Thoracic aorta (tissue), 2 donors: ENCODE measurements at regions not wholly inside any gene's neighbourhood (a gene's known extent, or its start where the extent isn't known, plus 50 kb on each side); places are given as distances from the start of the nearest gene placed in this dataset.

Source experiments
- ATAC-seq: fragments of 150-250 bp; one replicate; pipeline ENCODE4 v1.8.0; 2017; ENCODE audit warnings: low read depth; ENCODE audit not compliant: insufficient number of reproducible peaks, low FRiP score
- DNase-seq: peaks from one replicate; pipeline ENCODE4 v3.0.0-alpha.2; 2020; ENCODE audit warnings: low spot score
- H3K27ac ChIP-seq, 2 donors: fragments of 200-600 bp; sonication (generic); 1 replicate in 1 of 2; 2 replicates in 1 of 2; pipeline ENCODE4 v1.5.1; 2016; ENCODE audit warnings: mild to moderate bottlenecking in 2 of 2, moderate library complexity in 2 of 2
- H3K27me3 ChIP-seq: fragments of 200-600 bp; sonication (generic); replicated peaks from 2 replicates; pipeline ENCODE4 v1.6.0; 2016; ENCODE audit warnings: mild to moderate bottlenecking; ENCODE audit not compliant: insufficient read depth
- H3K36me3 ChIP-seq: fragments of 200-600 bp; sonication (generic); one replicate; pipeline ENCODE4 v1.5.1; 2016
- H3K4me1 ChIP-seq, 2 donors: fragments of 200-600 bp; sonication (generic); 1 replicate in 1 of 2; 2 replicates in 1 of 2; pipeline versions ENCODE4 v1.5.1 to v1.6.0; 2016; ENCODE audit warnings: low read depth in 2 of 2, mild to moderate bottlenecking in 1 of 2; ENCODE audit not compliant: control insufficient read depth in 1 of 2
- H3K4me3 ChIP-seq: fragments of 200-600 bp; sonication (generic); 2 replicates; pipeline ENCODE4 v1.5.1; 2016; ENCODE audit warnings: mild to moderate bottlenecking
- H3K9me3 ChIP-seq: fragments of 200-600 bp; sonication (generic); 2 replicates; pipeline ENCODE4 v1.5.1; 2016
- TF ChIP-seq, protein P1 (sequence below): fragments of 200-600 bp; sonication (generic); IDR thresholded peaks from one replicate; pipeline ENCODE4 v1.5.1; 2019; ENCODE audit warnings: antibody characterized with exemption

DNA sequence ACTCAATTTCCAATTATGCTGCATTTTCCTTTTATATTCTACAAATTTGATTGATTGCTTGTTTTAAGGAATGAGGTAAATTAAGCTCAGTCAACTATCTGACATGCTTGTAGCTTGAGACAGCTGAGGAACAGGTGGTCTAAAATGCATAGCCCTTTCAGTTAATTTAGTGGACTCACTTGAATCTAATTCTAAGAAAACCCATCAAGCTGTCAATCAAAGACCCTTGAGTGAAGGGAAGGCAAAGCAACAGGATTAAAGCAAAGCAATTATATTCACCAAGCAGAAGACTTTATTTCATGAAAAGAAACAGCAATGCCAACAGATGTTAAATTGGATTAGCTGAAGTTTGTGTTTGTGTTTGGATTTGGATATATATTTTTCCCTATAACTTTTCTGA is 228.5 kb downstream of the ARPP21 start:
- Histone ChIP-seq H3K27me3 (no peaks in the 10 kb centered on the region), H3K4me3 (no peak overlapping the region), H3K9me3 (no peaks in the 10 kb centered on the region), H3K4me1 (no peaks in the 10 kb centered on the region), H3K27ac (no peak overlapping the region), H3K36me3 (no peaks in the 10 kb centered on the region)
- ATAC-seq (no peak), DNase-seq (no peak)
- TF ChIP-seq, protein P1, sequence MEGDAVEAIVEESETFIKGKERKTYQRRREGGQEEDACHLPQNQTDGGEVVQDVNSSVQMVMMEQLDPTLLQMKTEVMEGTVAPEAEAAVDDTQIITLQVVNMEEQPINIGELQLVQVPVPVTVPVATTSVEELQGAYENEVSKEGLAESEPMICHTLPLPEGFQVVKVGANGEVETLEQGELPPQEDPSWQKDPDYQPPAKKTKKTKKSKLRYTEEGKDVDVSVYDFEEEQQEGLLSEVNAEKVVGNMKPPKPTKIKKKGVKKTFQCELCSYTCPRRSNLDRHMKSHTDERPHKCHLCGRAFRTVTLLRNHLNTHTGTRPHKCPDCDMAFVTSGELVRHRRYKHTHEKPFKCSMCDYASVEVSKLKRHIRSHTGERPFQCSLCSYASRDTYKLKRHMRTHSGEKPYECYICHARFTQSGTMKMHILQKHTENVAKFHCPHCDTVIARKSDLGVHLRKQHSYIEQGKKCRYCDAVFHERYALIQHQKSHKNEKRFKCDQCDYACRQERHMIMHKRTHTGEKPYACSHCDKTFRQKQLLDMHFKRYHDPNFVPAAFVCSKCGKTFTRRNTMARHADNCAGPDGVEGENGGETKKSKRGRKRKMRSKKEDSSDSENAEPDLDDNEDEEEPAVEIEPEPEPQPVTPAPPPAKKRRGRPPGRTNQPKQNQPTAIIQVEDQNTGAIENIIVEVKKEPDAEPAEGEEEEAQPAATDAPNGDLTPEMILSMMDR, result no peak

DNA sequence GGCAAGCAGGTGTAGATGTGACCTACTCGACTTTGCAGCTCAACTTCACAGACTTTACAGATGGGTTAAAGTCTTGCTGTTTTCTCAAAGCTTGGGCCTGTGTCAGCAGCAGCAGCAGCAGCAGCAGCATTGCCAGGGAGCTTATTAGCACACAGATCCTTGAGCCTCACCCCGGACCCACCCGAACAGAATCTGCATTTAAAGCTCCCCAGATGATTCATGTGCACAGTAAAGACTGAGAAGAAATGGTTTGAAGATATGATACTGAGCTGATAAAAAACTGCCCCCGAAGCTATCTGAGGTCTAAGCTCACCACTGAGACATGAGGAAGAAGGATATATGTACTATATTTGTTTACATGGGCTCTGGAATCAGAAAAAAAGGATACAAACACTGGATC is 231.7 kb downstream of the ARPP21 start:
- Histone ChIP-seq H3K4me1 (no peaks in the 10 kb centered on the region), H3K27me3 (no peaks in the 10 kb centered on the region), H3K36me3 (no peaks in the 10 kb centered on the region), H3K27ac (no peak overlapping the region), H3K9me3 (no peaks in the 10 kb centered on the region), H3K4me3 (no peak overlapping the region)
- TF ChIP-seq, protein P1, result no peak
- ATAC-seq (no peak), DNase-seq (no peak)

DNA sequence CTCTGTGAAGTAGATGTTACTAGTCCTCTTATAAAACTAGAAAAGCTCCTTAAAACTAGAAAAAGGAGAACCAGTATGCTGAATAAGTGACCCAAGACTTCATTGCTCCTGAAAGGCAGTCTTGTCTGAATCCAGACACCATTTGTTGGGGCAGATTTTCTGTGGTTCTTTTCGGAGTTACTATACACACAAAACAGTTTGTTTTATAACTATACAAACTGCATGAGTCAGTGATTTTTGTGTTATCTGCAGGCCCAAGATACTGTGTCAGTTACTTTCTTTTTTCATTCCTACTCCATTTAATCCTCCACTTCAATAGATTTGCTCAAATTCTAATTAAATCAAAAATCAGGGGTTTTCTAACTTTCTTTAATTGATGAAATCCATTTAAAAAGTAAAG is 244.6 kb downstream of the ARPP21 start:
- no peak for ATAC-seq
- Histone ChIP-seq H3K4me3 (no peak overlapping the region), H3K36me3 (no peaks in the 10 kb centered on the region), H3K4me1 (no peaks in the 10 kb centered on the region), H3K27me3 (no peaks in the 10 kb centered on the region), H3K9me3 (no peaks in the 10 kb centered on the region), H3K27ac (no peak overlapping the region)
- DNase-seq, result no peak
- TF ChIP-seq, protein P1, result no peak

DNA sequence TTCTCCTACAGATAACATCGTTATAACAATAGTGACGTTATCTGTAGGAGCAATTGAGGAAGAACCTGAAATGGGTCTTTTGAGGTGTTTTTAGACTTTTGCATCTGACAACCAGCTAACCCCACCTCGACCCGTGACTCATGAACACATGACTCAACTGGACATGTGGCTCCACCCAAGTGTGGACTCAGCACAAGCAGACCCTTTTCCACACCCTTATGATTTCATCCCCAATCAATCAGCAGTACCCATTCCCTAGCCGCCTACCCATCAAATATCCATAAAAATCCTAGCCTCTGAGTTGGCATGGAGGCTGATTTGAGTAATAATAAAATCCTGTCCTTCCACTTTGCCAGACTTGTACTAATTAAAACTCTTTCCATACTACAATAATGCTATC is 255.4 kb downstream of the ARPP21 start:
- DNase-seq (no peak), ATAC-seq (no peak)
- Histone ChIP-seq H3K4me3 (no peak overlapping the region), H3K9me3 (no peaks in the 10 kb centered on the region), H3K4me1 (no peaks in the 10 kb centered on the region), H3K27me3 (no peaks in the 10 kb centered on the region), H3K27ac (no peak overlapping the region), H3K36me3 (no peaks in the 10 kb centered on the region)
- TF ChIP-seq, protein P1, result no peak

DNA sequence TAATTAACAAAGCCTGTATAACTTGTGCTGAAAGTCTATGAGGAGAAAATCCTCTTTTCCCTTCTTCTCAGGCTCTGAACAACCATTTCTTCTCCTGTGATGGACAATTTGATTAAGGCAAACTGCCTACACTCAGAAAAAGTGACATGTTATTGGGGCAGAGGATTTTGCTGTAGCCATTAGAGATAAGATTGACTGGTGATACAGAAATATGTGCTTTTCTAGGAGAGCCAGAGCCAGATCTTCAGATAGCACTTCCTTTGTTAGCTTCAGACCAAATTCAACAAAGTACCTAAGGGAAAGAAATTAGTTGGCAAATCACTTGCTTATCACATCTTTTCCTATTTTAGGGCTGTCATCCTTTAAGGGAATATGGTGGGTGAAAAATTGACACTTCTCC is 259.9 kb downstream of the ARPP21 start:
- no peaks in the 10 kb centered on the region for H3K4me1 ChIP-seq
- TF ChIP-seq, protein P1, result no peak
- H3K9me3 ChIP-seq, result no peaks in the 10 kb centered on the region
- H3K27me3 ChIP-seq, result no peaks in the 10 kb centered on the region
- H3K4me3 ChIP-seq, result no peak overlapping the region
- H3K36me3 ChIP-seq, result no peaks in the 10 kb centered on the region
- DNase-seq (no peak), ATAC-seq (no peak)
- no peak overlapping the region for H3K27ac ChIP-seq
